Central memory CD8-positive, alpha-beta T cell (primary cell): ENCODE measurements at regions not wholly inside any gene's neighbourhood (a gene's known extent, or its start where the extent isn't known, plus 50 kb on each side); places are given as distances from the start of the nearest gene placed in this dataset.
"Not testable (repeated sequence)": the region's sequence is repeated elsewhere in the genome, so short reads cannot be mapped to it uniquely, and the experiment has no call there.

Experiments
- ATAC-seq: fragments of 150-1000 bp; cut with Tn5 transposase; replicated peaks from 2 replicates; pipeline ENCODE4 v1.10.0; 2022; ENCODE audit warnings: mild to moderate bottlenecking, moderate FRiP score, moderate number of reproducible peaks; ENCODE audit not compliant: poor library complexity, severe bottlenecking; ENCODE audit errors: extremely low read depth
- DNase-seq, 2 donors: peaks; one replicate each; pipeline ENCODE4 v3.0.0; 2021; ENCODE audit warnings: low spot score in 2 of 2
- H3K27ac Mint-ChIP-seq: one replicate; pipeline ENCODE4 v1.8.0; 2022; ENCODE audit warnings: low read depth, mild to moderate bottlenecking, moderate library complexity, mixed read lengths
- H3K27me3 Mint-ChIP-seq: one replicate; pipeline ENCODE4 v1.8.0; 2022; ENCODE audit warnings: mixed read lengths
- H3K36me3 Mint-ChIP-seq: one replicate; pipeline ENCODE4 v1.8.0; 2022; ENCODE audit warnings: mild to moderate bottlenecking, moderate library complexity, mixed read lengths; ENCODE audit not compliant: insufficient read depth
- H3K4me1 Mint-ChIP-seq: one replicate; pipeline ENCODE4 v1.8.0; 2022; ENCODE audit warnings: mixed read lengths
- H3K4me3 Mint-ChIP-seq: one replicate; pipeline ENCODE4 v1.8.0; 2022; ENCODE audit warnings: mild to moderate bottlenecking, moderate library complexity, mixed read lengths
- H3K9me3 Mint-ChIP-seq: one replicate; pipeline ENCODE4 v1.8.0; 2022; ENCODE audit warnings: mixed read lengths

DNA sequence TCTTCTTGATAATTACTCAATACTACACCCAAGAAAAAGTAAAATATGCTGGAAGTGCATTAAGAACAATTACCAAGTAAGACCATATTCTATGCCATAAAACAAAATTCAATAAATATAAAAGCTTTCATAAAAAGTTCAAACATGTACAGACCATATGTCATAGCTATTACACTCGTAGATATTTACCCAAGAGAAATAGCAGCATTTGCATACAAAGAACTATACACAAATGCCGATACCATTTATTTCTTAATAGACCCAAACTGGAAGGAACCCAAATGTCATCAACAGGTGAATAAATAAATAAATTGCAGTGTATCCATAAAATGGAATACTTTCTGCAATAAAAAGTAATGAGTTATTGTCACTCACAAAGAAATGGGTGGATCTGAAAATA, 78.3 kb upstream of the SLC16A7 start:
- Mint-ChIP-seq H3K4me1 (no peaks in the 10 kb centered on the region), H3K4me3 (no peak overlapping the region), H3K27me3 (no peaks in the 10 kb centered on the region), H3K36me3 (no peaks in the 10 kb centered on the region), H3K9me3 (no peaks in the 10 kb centered on the region), H3K27ac (no peak overlapping the region)
- ATAC-seq = no peak
- no peak for DNase-seq

DNA sequence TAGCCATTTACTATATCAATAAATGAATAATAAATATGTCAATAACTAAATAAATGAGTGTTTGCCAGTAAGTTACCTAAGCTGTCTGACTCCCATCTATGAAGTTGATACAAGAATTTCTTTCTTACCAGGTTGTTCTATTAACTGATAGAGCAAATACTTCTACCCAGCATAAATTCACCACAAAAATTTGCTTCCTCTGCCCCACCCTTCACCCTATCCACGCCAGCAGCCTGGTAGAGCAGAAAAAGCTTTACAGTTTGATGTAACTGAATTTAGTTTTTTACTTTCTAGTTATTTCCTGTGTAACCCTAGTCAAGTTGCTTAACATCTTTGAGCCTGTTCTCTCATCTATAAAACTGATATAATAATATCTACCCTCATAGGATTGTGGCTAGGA, 94.9 kb upstream of the SLC16A7 start:
- Mint-ChIP-seq H3K4me1 (peaks cover 8% of the 10 kb centered on the region), H3K27me3 (peaks cover 15% of the 10 kb centered on the region), H3K36me3 (peaks cover 1% of the 10 kb centered on the region), H3K9me3 (no peaks in the 10 kb centered on the region), H3K27ac (no peak overlapping the region), H3K4me3 (no peak overlapping the region)
- ATAC-seq (no peak), DNase-seq (no peak)

- Mint-ChIP-seq H3K36me3 (peaks cover 1% of the 10 kb centered on the region), H3K27ac (no peak overlapping the region), H3K9me3 (no peaks in the 10 kb centered on the region), H3K4me1 (peaks cover 8% of the 10 kb centered on the region), H3K4me3 (no peak overlapping the region), H3K27me3 (peaks cover 15% of the 10 kb centered on the region)
- DNase-seq (no peak), ATAC-seq (no peak)
Observed at GRCh38 chr12:59500335-59500734, 95.5 kb upstream of the SLC16A7 start.

GRCh38 chr12:59499774-59500173, 96.1 kb upstream of the SLC16A7 start:
- peaks cover 15% of the 10 kb centered on the region for H3K27me3 Mint-ChIP-seq
- no peaks in the 10 kb centered on the region for H3K9me3 Mint-ChIP-seq
- H3K27ac Mint-ChIP-seq = no peak overlapping the region
- peaks cover 1% of the 10 kb centered on the region for H3K36me3 Mint-ChIP-seq
- no peak for DNase-seq
- H3K4me1 Mint-ChIP-seq = peaks cover 8% of the 10 kb centered on the region
- no peak for ATAC-seq
- no peak overlapping the region for H3K4me3 Mint-ChIP-seq

- peaks cover 16% of the 10 kb centered on the region for H3K27me3 Mint-ChIP-seq
- H3K4me3 Mint-ChIP-seq = no peak overlapping the region
- H3K9me3 Mint-ChIP-seq = no peaks in the 10 kb centered on the region
- ATAC-seq = no peak
- no peak for DNase-seq
- peaks cover 3% of the 10 kb centered on the region for H3K36me3 Mint-ChIP-seq
- H3K4me1 Mint-ChIP-seq = peaks cover 1% of the 10 kb centered on the region
- H3K27ac Mint-ChIP-seq = no peak overlapping the region
Observed at GRCh38 chr12:59494617-59495016, 101.2 kb upstream of the SLC16A7 start.

- no peak for DNase-seq
Observed at GRCh38 chr12:59491877-59492276, 104.0 kb upstream of the SLC16A7 start.

GRCh38 chr12:59486827-59487226, 109.0 kb upstream of the SLC16A7 start:
- H3K27ac Mint-ChIP-seq = peak overlapping the region; percentile 14
- H3K4me3 Mint-ChIP-seq = no peak overlapping the region
- no peaks in the 10 kb centered on the region for H3K4me1 Mint-ChIP-seq
- DNase-seq (no peak), ATAC-seq (no peak)
- H3K36me3 Mint-ChIP-seq = no peaks in the 10 kb centered on the region
- peaks cover 10% of the 10 kb centered on the region for H3K27me3 Mint-ChIP-seq
- H3K9me3 Mint-ChIP-seq = no peaks in the 10 kb centered on the region

More at GRCh38 chr12:59491877-59492276, 104.0 kb upstream of the SLC16A7 start:
- Mint-ChIP-seq H3K27ac (no peak overlapping the region), H3K9me3 (no peaks in the 10 kb centered on the region), H3K4me1 (no peaks in the 10 kb centered on the region), H3K4me3 (no peak overlapping the region), H3K27me3 (peaks cover 10% of the 10 kb centered on the region), H3K36me3 (peaks cover 2% of the 10 kb centered on the region)
- no peak for ATAC-seq

DNA sequence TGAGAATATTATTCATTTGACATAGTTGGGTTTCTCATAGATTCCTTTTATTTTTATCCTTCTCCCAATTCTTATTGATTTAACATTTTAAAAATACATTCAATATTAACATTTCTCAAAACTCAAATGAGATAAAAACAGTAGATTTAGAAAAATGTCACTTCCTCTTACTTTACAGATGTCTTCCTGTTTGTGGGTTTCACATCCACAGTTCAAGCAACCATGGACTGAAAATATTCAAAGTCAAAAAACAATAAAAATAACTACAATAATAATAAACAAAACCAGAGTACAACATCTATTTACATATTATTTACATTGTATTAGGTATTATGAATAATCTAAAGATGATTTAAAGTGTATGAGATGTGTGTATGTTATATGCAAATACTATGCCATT, 111.3 kb upstream of the SLC16A7 start:
- H3K27ac Mint-ChIP-seq = no peak overlapping the region
- ATAC-seq (no peak), DNase-seq (no peak)
- H3K27me3 Mint-ChIP-seq = peaks cover 9% of the 10 kb centered on the region
- H3K36me3 Mint-ChIP-seq = no peaks in the 10 kb centered on the region
- no peak overlapping the region for H3K4me3 Mint-ChIP-seq
- H3K9me3 Mint-ChIP-seq = no peaks in the 10 kb centered on the region
- H3K4me1 Mint-ChIP-seq = no peaks in the 10 kb centered on the region

DNA sequence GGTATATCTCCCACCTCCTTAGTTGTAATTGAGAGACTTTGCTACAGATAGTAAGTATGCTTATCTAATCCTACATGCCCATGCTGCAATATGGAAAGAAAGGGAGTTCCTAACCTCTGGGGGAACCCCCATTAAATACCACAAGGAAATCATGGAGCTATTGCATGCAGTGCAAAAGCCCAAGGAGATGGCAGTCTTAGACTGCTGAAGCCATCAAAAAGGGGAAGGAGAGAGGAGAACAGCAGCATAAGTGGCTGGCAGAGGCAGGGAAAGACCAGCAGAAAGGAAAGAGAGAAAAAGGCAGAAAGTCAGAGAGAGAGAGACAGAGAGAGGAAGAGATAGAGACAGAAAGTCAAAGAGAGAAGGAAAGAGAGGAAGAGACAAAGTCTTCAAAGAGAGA, 121.6 kb upstream of the SLC16A7 start:
- not testable (repeated sequence) for H3K4me1 Mint-ChIP-seq, H3K9me3 Mint-ChIP-seq, DNase-seq, ATAC-seq, H3K36me3 Mint-ChIP-seq, H3K27ac Mint-ChIP-seq, H3K4me3 Mint-ChIP-seq
- H3K27me3 Mint-ChIP-seq = peaks cover 29% of the 10 kb centered on the region

GRCh38 chr12:59472273-59472672, 123.6 kb upstream of the SLC16A7 start:
- H3K36me3 Mint-ChIP-seq = peaks cover 2% of the 10 kb centered on the region
- peaks cover 29% of the 10 kb centered on the region for H3K27me3 Mint-ChIP-seq
- no peak overlapping the region for H3K4me3 Mint-ChIP-seq
- no peaks in the 10 kb centered on the region for H3K4me1 Mint-ChIP-seq
- H3K27ac Mint-ChIP-seq = no peak overlapping the region
- ATAC-seq (no peak), DNase-seq (no peak)
- peaks cover 9% of the 10 kb centered on the region for H3K9me3 Mint-ChIP-seq

GRCh38 chr12:59459966-59460660, 135.7 kb upstream of the SLC16A7 start:
- Mint-ChIP-seq H3K27me3 (peaks cover 30% of the 10 kb centered on the region), H3K4me1 (no peaks in the 10 kb centered on the region), H3K9me3 (no peaks in the 10 kb centered on the region), H3K4me3 (no peak overlapping the region), H3K27ac (no peak overlapping the region), H3K36me3 (no peaks in the 10 kb centered on the region)
- DNase-seq = no peak
- ATAC-seq = no peak

GRCh38 chr12:59453475-59453874, 142.4 kb upstream of the SLC16A7 start:
- Mint-ChIP-seq H3K9me3 (no peaks in the 10 kb centered on the region), H3K27ac (no peak overlapping the region), H3K4me3 (no peak overlapping the region), H3K4me1 (no peaks in the 10 kb centered on the region), H3K27me3 (no peaks in the 10 kb centered on the region), H3K36me3 (no peaks in the 10 kb centered on the region)
- ATAC-seq = no peak
- no peak for DNase-seq

DNA sequence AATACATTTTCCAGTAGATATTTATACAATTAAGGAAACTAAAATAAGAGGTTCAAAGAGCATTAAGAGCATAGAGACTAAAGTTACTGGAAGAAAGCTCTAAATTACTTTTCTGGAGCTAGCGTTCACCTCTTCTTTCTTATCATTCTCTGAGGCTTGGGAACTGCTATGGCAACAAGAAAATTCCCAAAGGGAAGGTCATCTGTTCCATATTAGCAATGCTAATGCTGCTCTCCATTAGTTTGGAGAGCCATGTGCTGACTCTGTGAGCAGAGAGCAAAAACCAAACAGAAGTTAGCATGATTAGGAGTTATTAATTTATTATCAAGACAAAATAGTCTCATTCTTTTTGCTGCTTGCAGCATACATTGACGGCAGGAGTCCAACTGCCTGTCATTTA, 143.1 kb upstream of the SLC16A7 start:
- no peaks in the 10 kb centered on the region for H3K9me3 Mint-ChIP-seq
- DNase-seq = no peak

More for the DNA sequence above, 143.1 kb upstream of the SLC16A7 start:
- Mint-ChIP-seq H3K27ac (no peak overlapping the region), H3K27me3 (no peaks in the 10 kb centered on the region), H3K4me3 (no peak overlapping the region), H3K36me3 (no peaks in the 10 kb centered on the region), H3K4me1 (no peaks in the 10 kb centered on the region)
- ATAC-seq = no peak
